ENCODE measurements at regions not wholly inside any gene's neighbourhood (a gene's known extent, or its start where the extent isn't known, plus 50 kb on each side); places are given as distances from the start of the nearest gene placed in this dataset.

GRCh38 chr5:58009754-58010153 is 450.1 kb downstream of the PLK2 start:
- Mint-ChIP-seq H3K27ac (ENCODE audit: unreplicated experiment) (no peak overlapping the region), H3K4me1 (ENCODE audit: low read depth, unreplicated experiment) (peaks cover 14% of the 10 kb centered on the region), H3K36me3 (ENCODE audit: insufficient read depth, unreplicated experiment) (no peaks in the 10 kb centered on the region), H3K9me3 (ENCODE audit: unreplicated experiment) (no peaks in the 10 kb centered on the region), H3K4me3 (ENCODE audit: unreplicated experiment) (no peak overlapping the region), H3K27me3 (ENCODE audit: insufficient read depth, unreplicated experiment) (no peaks in the 10 kb centered on the region)
- no TSS peak for BruUV-seq (replicated peaks)
- Histone ChIP-seq H3K36me3 (ENCODE audit: control insufficient read depth, insufficient read depth, low read length) (no peaks in the 10 kb centered on the region), H3K4me1 (peaks cover 16% of the 10 kb centered on the region), H3K27me3 (replicated peaks; ENCODE audit: control insufficient read depth, insufficient read depth, low read length) (no peaks in the 10 kb centered on the region), H3K4me3 (ENCODE audit: low read depth, low read length) (no peak overlapping the region), H3K9me3 (no peaks in the 10 kb centered on the region)
- DNase-seq, result no peak
- intact Hi-C loops (cut with micrococcal nuclease; ENCODE audit: unreplicated experiment), result no loop called here
- POLR2A ChIA-PET, result no interaction called here
- CTCF ChIA-PET, result no interaction called here
- no peak for TF ChIP-seq CTCF (IDR thresholded peaks at IDR 0.05; ENCODE audit: insufficient read depth in 1 of 2, low read depth in 1 of 2, low read length in 1 of 2, severe bottlenecking in 1 of 2, unreplicated experiment in 1 of 2)

GRCh38 chr5:58002323-58002722 is 457.6 kb downstream of the PLK2 start:
- intact Hi-C loops (cut with micrococcal nuclease; ENCODE audit: unreplicated experiment), result no loop called here
- H3K27me3 ChIP-seq (replicated peaks; ENCODE audit: control insufficient read depth, insufficient read depth, low read length), result no peaks in the 10 kb centered on the region
- H3K9me3 ChIP-seq, result no peaks in the 10 kb centered on the region
- H3K4me3 ChIP-seq (ENCODE audit: low read depth, low read length), result no peak overlapping the region
- no peaks in the 10 kb centered on the region for H3K36me3 ChIP-seq (ENCODE audit: control insufficient read depth, insufficient read depth, low read length)
- ChIA-PET CTCF (no interaction called here), POLR2A (no interaction called here)
- DNase-seq, result no peak
- no peak for TF ChIP-seq CTCF (IDR thresholded peaks at IDR 0.05; ENCODE audit: insufficient read depth in 1 of 2, low read depth in 1 of 2, low read length in 1 of 2, severe bottlenecking in 1 of 2, unreplicated experiment in 1 of 2)
- Mint-ChIP-seq H3K27me3 (ENCODE audit: insufficient read depth, unreplicated experiment) (no peaks in the 10 kb centered on the region), H3K4me3 (ENCODE audit: unreplicated experiment) (no peak overlapping the region), H3K27ac (ENCODE audit: unreplicated experiment) (no peak overlapping the region), H3K36me3 (ENCODE audit: insufficient read depth, unreplicated experiment) (no peaks in the 10 kb centered on the region), H3K4me1 (ENCODE audit: low read depth, unreplicated experiment) (no peaks in the 10 kb centered on the region), H3K9me3 (ENCODE audit: unreplicated experiment) (no peaks in the 10 kb centered on the region)
- no peaks in the 10 kb centered on the region for H3K4me1 ChIP-seq
- BruUV-seq (replicated peaks), result no TSS peak

- POLR2A ChIA-PET, result no interaction called here
- no peak for TF ChIP-seq CTCF (IDR thresholded peaks at IDR 0.05; ENCODE audit: insufficient read depth in 1 of 2, low read depth in 1 of 2, low read length in 1 of 2, severe bottlenecking in 1 of 2, unreplicated experiment in 1 of 2)
- H3K27me3 Mint-ChIP-seq (ENCODE audit: insufficient read depth, unreplicated experiment), result no peaks in the 10 kb centered on the region
These were observed 466.0 kb downstream of the PLK2 start for GRCh38 chr5:57993866-57994265.

More at GRCh38 chr5:57993866-57994265, 466.0 kb downstream of the PLK2 start:
- H3K4me3 ChIP-seq (ENCODE audit: low read depth, low read length), result no peak overlapping the region
- peaks cover 16% of the 10 kb centered on the region for H3K4me1 Mint-ChIP-seq (ENCODE audit: low read depth, unreplicated experiment)
- H3K4me3 Mint-ChIP-seq (ENCODE audit: unreplicated experiment), result no peak overlapping the region
- no peaks in the 10 kb centered on the region for H3K9me3 ChIP-seq
- no TSS peak for BruUV-seq (replicated peaks)
- DNase-seq, result no peak
- no peaks in the 10 kb centered on the region for H3K27me3 ChIP-seq (replicated peaks; ENCODE audit: control insufficient read depth, insufficient read depth, low read length)
- H3K36me3 Mint-ChIP-seq (ENCODE audit: insufficient read depth, unreplicated experiment), result no peaks in the 10 kb centered on the region
- CTCF ChIA-PET, result no interaction called here
- intact Hi-C loops (cut with micrococcal nuclease; ENCODE audit: unreplicated experiment), result no loop called here
- peaks cover 8% of the 10 kb centered on the region; the same call in 1 of the 2 replicates for H3K4me1 ChIP-seq
- H3K9me3 Mint-ChIP-seq (ENCODE audit: unreplicated experiment), result no peaks in the 10 kb centered on the region
- H3K27ac Mint-ChIP-seq (ENCODE audit: unreplicated experiment), result no peak overlapping the region
- no peaks in the 10 kb centered on the region for H3K36me3 ChIP-seq (ENCODE audit: control insufficient read depth, insufficient read depth, low read length)
